ENCODE measurements at regions not wholly inside any gene's neighbourhood (a gene's known extent, or its start where the extent isn't known, plus 50 kb on each side); places are given as distances from the start of the nearest gene placed in this dataset.

- TF ChIP-seq POLR2AphosphoS5 (IDR thresholded peaks at IDR 0.05) (no peak), CTCF (IDR thresholded peaks at IDR 0.05) (no peak), POLR2A (IDR thresholded peaks at IDR 0.05) (no peak)
Measured at GRCh38 chr2:236505041-236505440, 64.6 kb upstream of the ACKR3 start.

Measured in breast epithelium (tissue), 3 donors.